GM08714 (cell line): ENCODE measurements at regions not wholly inside any gene's neighbourhood (a gene's known extent, or its start where the extent isn't known, plus 50 kb on each side); places are given as distances from the start of the nearest gene placed in this dataset.

Experiments
- H3K4me3 ChIP-seq: fragments of 200-500 bp; sonication (Bioruptor generic); 2 replicates; pipeline ENCODE4 v1.5.1; 2014; ENCODE audit warnings: mild to moderate bottlenecking, low read length, inconsistent platforms
- ZNF274 ChIP-seq: IDR thresholded peaks from 2 replicates; pipeline ENCODE4 v1.6.1; 2012; ENCODE audit warnings: mild to moderate bottlenecking, low read depth, low read length

GRCh38 chr13:85298387-85298924 lies 500.8 kb downstream of the SLITRK6 start:
- TF ChIP-seq ZNF274: no peak
- no peak overlapping the region for H3K4me3 ChIP-seq

- no peak for TF ChIP-seq ZNF274
- no peak overlapping the region for H3K4me3 ChIP-seq
These were observed 510.5 kb downstream of the SLITRK6 start for GRCh38 chr13:85288698-85289097.

- no peak for TF ChIP-seq ZNF274
- H3K4me3 ChIP-seq: no peak overlapping the region
These were observed 511.7 kb downstream of the SLITRK6 start for GRCh38 chr13:85287528-85287927.

- no peak for TF ChIP-seq ZNF274
- no peak overlapping the region for H3K4me3 ChIP-seq
These were observed 513.1 kb downstream of the SLITRK6 start for GRCh38 chr13:85286081-85286480.

DNA sequence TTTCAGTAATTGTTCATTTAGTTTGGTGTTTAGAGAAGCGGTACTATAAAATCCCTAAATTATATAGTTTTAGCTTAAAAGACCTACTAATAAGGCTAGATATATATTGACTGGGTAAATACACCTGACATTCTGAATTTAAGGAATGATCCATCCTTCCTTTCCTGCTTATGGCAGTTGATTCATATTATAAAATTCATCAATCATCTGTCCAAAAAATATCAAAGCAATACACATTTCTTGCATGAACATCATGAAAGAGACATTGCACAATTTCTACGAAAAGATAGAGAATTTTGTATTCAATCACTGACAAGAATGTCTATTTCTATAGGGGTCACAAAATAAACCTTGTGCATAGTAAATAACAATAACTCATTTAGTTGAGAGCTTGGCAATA lies 514.9 kb downstream of the SLITRK6 start:
- no peak for TF ChIP-seq ZNF274
- no peak overlapping the region for H3K4me3 ChIP-seq

GRCh38 chr13:85283408-85283807 lies 515.8 kb downstream of the SLITRK6 start:
- H3K4me3 ChIP-seq: no peak overlapping the region
- TF ChIP-seq ZNF274: no peak

- no peak overlapping the region for H3K4me3 ChIP-seq
- no peak for TF ChIP-seq ZNF274
These were observed 516.3 kb downstream of the SLITRK6 start for GRCh38 chr13:85282876-85283275.

DNA sequence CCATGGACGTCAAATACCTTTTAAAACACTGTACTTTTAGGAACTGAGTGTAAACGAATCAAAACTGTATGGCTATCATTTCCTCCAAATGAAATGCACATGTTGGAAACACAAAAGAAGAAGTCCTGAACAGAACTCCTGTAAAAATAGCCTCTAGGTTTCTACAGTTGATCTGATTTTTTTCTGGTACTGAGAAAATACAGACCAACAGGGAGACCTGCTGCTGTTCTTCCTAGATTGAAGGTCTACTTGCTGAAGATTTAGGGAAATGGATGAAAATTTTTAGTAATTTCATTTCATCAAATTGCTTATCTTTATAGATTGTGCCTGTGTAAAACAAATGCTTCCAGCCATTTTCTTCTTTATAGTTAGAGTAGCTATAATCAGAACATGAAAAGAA lies 520.4 kb downstream of the SLITRK6 start:
- no peak overlapping the region for H3K4me3 ChIP-seq
- TF ChIP-seq ZNF274: no peak

GRCh38 chr13:85277748-85278147 lies 521.5 kb downstream of the SLITRK6 start:
- no peak overlapping the region for H3K4me3 ChIP-seq
- TF ChIP-seq ZNF274: no peak

GRCh38 chr13:85266771-85267170 lies 532.4 kb downstream of the SLITRK6 start:
- TF ChIP-seq ZNF274: no peak
- H3K4me3 ChIP-seq: no peak overlapping the region

DNA sequence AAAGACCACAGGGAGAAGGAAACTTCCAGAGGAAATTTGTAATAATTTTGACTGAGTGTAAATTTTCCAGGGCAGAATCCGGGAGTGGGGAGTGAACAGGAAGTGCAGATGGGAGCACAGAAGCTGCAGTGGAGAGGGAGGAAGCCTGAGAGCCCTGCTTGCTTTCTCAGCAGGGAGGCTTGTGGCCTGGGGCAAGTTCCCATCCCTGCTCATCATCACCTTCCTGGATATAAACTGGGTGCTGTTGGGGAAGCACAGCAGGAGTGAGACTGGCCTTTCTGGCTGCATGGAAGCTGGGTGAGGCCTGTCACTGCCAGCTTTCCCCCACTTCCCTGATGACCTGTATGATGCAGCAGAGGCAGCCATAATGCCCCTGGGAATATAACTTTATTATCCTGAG lies 532.9 kb downstream of the SLITRK6 start:
- no peak for TF ChIP-seq ZNF274
- H3K4me3 ChIP-seq: no peak overlapping the region

GRCh38 chr13:85265296-85265695 lies 533.9 kb downstream of the SLITRK6 start:
- no peak overlapping the region for H3K4me3 ChIP-seq
- no peak for TF ChIP-seq ZNF274

DNA sequence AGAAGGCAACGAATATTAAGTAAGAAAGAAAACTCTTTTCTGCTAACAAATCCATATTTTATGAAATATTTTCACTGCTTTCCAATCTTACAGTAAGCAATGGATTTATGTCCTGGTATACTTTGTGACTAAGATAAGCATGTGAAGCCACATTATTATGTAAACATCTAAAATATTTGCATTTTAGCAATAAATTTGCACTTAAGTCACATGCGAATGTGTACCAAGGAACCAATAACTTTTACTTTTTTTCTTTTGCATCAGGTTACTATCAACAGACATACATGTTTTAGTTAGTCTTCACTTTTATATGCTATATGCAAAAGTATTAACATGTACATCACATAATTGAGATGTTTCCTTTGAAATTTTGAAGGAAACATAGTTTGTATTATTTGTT lies 536.7 kb downstream of the SLITRK6 start:
- no peak overlapping the region for H3K4me3 ChIP-seq
- no peak for TF ChIP-seq ZNF274

DNA sequence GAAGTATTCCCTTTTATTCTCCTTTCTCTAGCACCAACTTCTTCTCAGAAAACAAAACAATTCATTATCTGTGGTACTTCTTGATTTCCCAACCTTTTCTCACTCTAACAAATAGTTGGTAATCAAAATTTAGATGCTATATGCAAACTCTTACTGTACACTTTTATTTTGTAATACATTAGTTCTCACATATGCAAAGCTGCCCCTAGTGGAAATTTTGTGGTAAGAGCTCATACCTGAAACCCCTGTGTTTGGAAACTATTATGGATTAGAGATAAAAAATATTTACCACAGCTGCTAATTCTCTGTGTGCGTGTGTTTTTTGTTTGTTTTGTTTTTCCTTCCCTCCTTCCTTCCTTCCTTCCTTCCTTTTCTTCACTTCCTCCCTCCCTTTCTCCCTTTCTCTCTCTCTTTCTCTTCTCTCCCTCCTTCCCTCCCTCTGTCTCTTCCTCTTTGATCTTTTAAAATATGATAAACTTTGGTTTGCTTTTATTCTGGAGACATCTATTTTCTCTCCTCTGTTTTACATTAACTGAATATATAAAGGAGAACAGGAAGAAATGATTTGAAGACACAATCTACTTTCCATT lies 537.4 kb downstream of the SLITRK6 start:
- no peak for TF ChIP-seq ZNF274
- H3K4me3 ChIP-seq: no peak overlapping the region

DNA sequence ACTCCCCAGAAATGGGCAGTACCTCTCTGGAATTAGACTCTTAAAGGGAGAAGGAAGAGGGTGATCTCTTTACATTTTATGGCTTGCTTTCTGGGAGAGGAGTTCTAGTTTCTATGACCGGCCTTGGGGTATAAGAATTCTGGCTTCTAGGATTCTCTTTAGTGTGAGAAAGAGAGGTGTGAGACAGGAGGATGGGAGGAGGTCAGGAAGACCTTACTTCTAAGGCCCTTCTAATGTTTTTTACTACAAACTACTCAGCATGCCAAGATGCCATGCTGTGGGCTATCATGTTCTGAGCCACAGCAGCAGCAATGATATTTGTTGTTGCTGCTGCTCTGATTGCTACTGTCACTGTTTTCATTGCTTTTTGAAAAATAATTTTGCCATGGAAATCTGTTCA lies 538.3 kb downstream of the SLITRK6 start:
- H3K4me3 ChIP-seq: no peak overlapping the region
- no peak for TF ChIP-seq ZNF274

DNA sequence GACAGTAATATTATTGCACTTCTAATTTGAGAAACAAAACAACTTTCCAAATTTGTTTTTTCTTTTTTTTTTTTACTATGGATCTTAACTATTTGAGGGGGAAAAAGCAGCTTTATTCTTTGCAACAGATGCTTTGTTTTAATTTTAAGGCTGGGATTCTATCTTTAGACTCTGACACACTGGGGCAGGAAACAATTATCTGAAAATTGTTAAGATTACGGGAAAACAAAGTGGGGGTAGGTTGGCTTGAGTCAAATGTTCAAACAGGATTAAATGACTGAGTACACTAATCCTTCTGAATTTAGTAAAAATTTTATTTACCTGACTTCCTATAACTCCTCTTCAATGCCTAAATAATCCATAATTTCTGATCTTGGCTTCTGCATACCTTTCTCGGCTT lies 543.2 kb downstream of the SLITRK6 start:
- no peak overlapping the region for H3K4me3 ChIP-seq
- no peak for TF ChIP-seq ZNF274

DNA sequence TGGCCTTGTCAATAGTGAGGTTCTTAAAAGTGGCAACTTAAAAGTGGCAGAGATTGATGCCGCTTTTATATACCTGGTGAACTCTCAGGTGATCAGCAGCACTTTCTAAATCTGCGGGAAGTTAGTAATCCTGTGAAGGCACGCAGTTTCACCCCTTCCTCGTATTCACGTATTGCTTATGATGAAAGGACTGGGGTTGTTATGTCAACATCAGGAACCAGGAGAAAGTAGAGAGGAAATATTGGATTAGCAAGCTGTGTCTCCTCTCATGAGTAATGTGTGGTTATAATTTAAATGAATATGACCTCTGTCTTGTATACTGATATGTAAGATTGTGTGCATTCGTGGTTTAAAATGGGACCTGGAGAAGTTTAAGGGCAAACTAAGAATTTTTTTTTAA lies 544.6 kb downstream of the SLITRK6 start:
- no peak for TF ChIP-seq ZNF274
- H3K4me3 ChIP-seq: no peak overlapping the region
